HG02571 (cell line): ENCODE measurements at regions not wholly inside any gene's neighbourhood (a gene's known extent, or its start where the extent isn't known, plus 50 kb on each side); places are given as distances from the start of the nearest gene placed in this dataset.
"Not testable (repeated sequence)": the region's sequence is repeated elsewhere in the genome, so short reads cannot be mapped to it uniquely, and the experiment has no call there.

ENCODE experiments used
- ATAC-seq: cut with Tn5 transposase; IDR thresholded peaks from one replicate; pipeline ENCODE4 v1.9.1; 2021; ENCODE audit warnings: mild to moderate bottlenecking, moderate library complexity; ENCODE audit not compliant: unreplicated experiment

- ATAC-seq, result no peak
These were observed 177.3 kb upstream of the ACTBL2 start for GRCh38 chr5:57659886-57660285.

DNA sequence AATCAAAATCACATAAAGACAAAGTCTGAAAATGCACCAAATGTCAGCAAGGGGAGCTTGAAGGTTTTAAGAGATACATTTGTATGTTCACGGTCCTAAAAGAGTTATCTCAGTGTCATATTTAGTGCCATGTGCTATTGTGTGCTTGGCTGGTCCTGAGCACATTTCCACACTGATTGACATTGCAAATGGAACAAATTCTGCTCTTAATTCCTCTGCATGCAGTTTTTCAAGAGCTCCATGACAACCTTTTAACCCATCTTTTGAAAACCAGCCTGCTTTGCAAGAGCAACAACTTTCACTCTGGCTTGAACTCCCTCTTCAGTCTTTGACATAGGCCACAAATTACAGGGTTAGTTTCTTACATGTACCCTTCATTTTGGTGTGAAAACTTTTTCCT, 175.4 kb upstream of the ACTBL2 start:
- no peak for ATAC-seq

DNA sequence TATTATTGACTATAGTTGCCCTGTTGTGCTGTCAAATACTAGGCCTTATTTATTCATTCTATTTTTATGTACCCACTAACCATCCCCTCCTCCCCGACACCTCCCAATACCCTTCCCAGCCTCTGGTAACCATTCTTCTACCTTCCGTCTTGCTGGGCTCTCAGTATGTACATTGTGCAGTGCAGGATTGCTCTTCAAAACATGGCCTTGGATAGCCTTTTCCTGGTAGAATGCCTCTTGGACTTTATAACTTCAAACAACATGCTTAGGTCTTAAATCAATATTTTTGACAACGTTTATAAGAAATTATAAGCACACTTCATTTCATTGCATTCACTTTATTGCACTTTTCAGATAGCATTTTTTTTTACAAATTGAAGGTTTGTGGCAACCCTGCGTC, 172.6 kb upstream of the ACTBL2 start:
- ATAC-seq, result no peak

DNA sequence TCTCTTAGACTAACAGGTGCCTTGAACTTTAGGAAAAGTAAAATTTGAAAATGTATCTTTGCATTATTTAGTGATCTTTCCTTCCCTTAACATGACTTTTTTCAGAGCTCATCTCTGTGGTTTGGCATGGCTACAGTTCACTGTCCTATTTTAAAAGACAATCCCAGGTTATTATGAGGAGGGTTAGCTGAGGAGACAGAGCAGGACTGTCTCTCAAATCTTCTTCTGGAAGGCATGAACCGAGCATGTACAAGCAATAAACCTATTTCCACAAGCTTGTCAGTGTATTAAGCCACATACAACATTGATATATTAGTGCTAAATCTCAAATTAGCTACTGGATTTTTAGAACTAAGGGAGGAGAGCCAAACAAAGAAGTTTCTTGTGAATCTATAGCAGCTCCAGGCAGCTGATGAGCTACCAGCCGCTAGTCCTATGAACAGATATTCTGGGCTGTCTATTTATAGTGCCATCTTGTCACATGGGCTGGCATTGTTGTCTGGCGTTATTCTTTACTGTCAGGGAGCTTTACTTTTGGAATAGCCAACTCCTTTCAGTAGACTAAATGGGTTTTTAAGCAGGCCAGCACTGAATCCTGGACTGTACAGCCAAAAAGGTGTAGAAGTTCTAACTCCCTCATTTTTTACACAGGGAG, 171.2 kb upstream of the ACTBL2 start:
- ATAC-seq, result no peak

- no peak for ATAC-seq
These were observed 168.5 kb upstream of the ACTBL2 start for GRCh38 chr5:57651127-57651526.

DNA sequence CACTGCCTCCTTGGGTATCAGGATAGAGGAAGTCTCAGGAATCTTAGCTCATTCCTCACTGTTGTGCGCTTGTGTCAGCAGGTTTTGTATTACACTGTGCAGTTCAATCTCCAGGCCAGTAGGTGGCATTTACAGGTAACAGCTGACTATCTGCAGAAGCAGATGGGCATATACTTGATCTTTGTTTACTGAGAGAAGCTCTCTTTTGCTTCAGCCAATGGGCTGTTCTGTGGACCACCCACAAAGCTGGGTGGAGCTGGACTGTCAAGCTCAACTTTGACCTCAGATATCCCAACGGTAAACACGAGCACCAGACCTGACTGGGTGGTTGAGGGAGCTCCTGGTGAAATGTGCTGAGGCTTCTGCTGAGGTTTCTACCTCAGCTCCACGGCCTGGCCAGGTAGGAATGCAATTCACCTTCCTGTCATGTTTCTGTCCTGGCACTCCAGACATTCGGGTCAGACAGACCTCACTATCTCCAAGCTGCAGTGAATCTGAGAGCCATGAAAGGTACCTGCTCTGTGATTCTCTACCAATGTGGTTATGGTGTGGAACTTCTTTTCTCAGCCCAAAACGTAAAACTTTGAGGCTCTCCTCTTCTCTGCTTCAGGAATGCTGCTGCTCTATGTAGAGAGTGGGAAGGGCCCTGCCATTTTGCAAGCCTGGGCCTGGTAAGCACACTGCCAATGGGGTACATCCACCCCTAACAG, 167.9 kb upstream of the ACTBL2 start:
- peak; percentile 96 for ATAC-seq

GRCh38 chr5:57642698-57643097, 160.1 kb upstream of the ACTBL2 start:
- ATAC-seq, result no peak

- ATAC-seq, result no peak
These were observed 159.5 kb upstream of the ACTBL2 start for GRCh38 chr5:57642066-57642465.

- ATAC-seq, result no peak
These were observed 152.7 kb upstream of the ACTBL2 start for GRCh38 chr5:57635146-57635777.

- no peak for ATAC-seq
These were observed 150.3 kb upstream of the ACTBL2 start for GRCh38 chr5:57632937-57633336.

- not testable (repeated sequence) for ATAC-seq
These were observed 148.5 kb upstream of the ACTBL2 start for GRCh38 chr5:57631139-57631538.

- ATAC-seq, result no peak
These were observed 145.1 kb upstream of the ACTBL2 start for GRCh38 chr5:57627661-57628060.

DNA sequence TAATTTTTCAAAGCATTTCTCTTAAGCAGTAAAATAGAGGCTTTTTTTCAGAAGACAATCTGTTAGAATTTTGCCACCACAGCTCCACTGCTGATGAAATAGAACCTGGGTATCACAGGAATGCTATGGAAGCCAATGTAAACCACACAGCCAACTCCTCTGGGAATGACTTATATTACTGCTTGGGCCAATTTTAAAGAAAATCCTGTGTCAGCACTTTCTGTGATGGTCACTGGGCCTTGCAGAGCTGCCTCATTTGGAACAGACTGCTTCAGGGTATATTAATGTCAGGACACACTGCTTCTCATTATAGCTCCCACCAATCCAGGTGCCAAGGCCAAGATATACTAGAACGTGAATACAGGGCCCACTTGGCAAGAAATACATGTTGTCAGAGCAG, 144.1 kb upstream of the ACTBL2 start:
- ATAC-seq, result no peak

DNA sequence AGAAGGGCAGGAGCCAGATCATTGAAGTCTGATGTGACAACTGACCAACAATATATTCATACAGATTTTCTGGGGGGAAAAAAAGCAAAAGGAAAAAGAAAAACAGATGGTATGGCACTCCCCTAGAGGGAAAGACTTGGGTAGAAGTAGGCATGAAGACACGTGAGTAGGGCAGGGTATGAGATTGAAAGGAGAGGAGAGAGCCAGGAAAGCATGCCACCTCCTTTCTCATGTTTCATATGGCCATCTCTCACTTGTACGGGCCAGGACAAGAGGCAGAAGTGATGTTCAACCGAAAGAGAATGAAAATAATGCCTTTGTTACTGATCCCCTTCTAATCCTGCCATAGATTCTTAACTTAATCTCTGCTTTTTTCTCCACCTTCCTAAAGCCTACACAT, 139.0 kb upstream of the ACTBL2 start:
- no peak for ATAC-seq

GRCh38 chr5:57618767-57619381, 136.3 kb upstream of the ACTBL2 start:
- ATAC-seq, result no peak

GRCh38 chr5:57613741-57614140, 131.1 kb upstream of the ACTBL2 start:
- no peak for ATAC-seq

GRCh38 chr5:57611177-57611576, 128.6 kb upstream of the ACTBL2 start:
- ATAC-seq, result no peak

DNA sequence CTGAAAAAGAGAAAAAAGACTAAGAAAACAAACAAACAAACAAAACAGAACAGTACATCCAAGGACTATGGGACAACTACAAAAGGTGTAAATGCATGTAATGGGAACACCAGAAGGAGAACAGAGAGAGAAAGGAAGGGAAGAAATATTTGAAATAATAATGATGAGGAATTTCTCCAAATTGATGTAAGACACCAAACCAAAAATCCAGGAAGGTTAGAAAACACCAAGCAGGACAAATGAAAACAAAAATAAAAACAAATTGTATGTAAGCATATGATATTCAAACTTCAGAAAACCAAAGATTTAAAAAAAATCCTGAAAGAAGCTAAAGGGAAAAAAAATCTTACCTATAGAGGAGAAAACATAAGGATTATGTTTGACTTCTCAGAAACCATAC, 125.9 kb upstream of the ACTBL2 start:
- no peak for ATAC-seq

GRCh38 chr5:57601996-57602395, 119.4 kb upstream of the ACTBL2 start:
- no peak for ATAC-seq

GRCh38 chr5:57600321-57600720, 117.7 kb upstream of the ACTBL2 start:
- ATAC-seq, result no peak

DNA sequence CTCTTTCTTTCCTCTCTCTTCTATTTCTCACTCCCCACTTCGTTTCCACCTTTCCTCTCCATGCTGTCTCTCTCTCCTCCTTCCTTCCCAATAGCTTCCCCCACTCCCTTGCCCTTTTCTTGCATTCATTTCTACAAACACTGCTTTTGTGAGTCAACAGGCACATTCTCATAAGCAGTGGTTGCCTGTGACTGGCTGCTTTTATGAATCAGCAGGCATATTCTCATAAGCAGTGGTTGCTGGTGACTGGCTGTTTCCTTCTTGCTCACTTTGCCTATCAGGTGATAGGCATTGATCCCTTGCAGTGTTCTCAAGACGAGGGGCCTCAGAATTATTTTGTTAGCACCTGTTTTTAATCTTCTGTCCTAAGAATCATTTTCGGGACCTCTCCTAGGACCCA, 116.1 kb upstream of the ACTBL2 start:
- ATAC-seq, result no peak

GRCh38 chr5:57598097-57598496, 115.5 kb upstream of the ACTBL2 start:
- no peak for ATAC-seq
